IMR-90 (cell line): ENCODE measurements at regions not wholly inside any gene's neighbourhood (a gene's known extent, or its start where the extent isn't known, plus 50 kb on each side); places are given as distances from the start of the nearest gene placed in this dataset.

Experiments used
- ATAC-seq: fragments of 200-7000 bp; cut with Tn5 transposase; 2 replicates; pipeline ENCODE4 v1.9.1; 2020; ENCODE audit warnings: low read depth, mild to moderate bottlenecking, moderate library complexity
- BruUV-seq: library from RNA; stranded (reverse); fragments of 400-500 nt; replicated peaks from 2 replicates; lab custom pipeline; 2021; lab: Mats Ljungman, UMichigan
- CTCF ChIA-PET: fragments of 300-600 bp; formaldehyde crosslinking; extraction: SDS; loops from one replicate; lab custom pipeline; 2021; ENCODE audit warnings: antibody characterized with exemption; lab: Yijun Ruan, JAX
- POLR2A ChIA-PET: fragments of 300-600 bp; sonication (Branson Sonifier 250); formaldehyde crosslinking; loops from one replicate; lab custom pipeline; 2022; ENCODE audit warnings: antibody characterized with exemption; ENCODE audit not compliant: unreplicated experiment; lab: Charles Lee
- DNase-seq: peaks from one replicate; pipeline ENCODE4 v3.0.0; 2013
- H2AFZ ChIP-seq: replicated peaks from 2 replicates; pipeline ENCODE3; 2013; ENCODE audit warnings: low read length, mild to moderate bottlenecking; ENCODE audit not compliant: poor library complexity
- H2AK5ac ChIP-seq: 2 replicates; pipeline ENCODE4 v1.6.1; 2013; ENCODE audit warnings: low read depth, low read length, inconsistent platforms
- H2AK9ac ChIP-seq: replicated peaks from 2 replicates; pipeline ENCODE3; 2013; ENCODE audit warnings: mild to moderate bottlenecking, low read depth, low read length, moderate library complexity; ENCODE audit not compliant: poor library complexity
- H2BK120ac ChIP-seq: 2 replicates; pipeline ENCODE4 v1.6.1; 2013; ENCODE audit warnings: low read depth, low read length, inconsistent platforms
- H2BK15ac ChIP-seq: 3 replicates; pipeline ENCODE4 v1.6.1; 2013; ENCODE audit warnings: low read depth, low read length, inconsistent platforms
- H2BK20ac ChIP-seq: 2 replicates; pipeline ENCODE4 v1.6.1; 2013; ENCODE audit warnings: low read depth, mild to moderate bottlenecking, inconsistent platforms, low read length, moderate library complexity
- H2BK5ac ChIP-seq: 2 replicates; pipeline ENCODE4 v1.6.1; 2013; ENCODE audit warnings: mild to moderate bottlenecking, low read depth, low read length, inconsistent platforms; ENCODE audit not compliant: poor library complexity, severe bottlenecking
- H3K14ac ChIP-seq: replicated peaks from 2 replicates; pipeline ENCODE4 v1.6.1; 2013; ENCODE audit warnings: low read depth, low read length, inconsistent platforms
- H3K18ac ChIP-seq: 2 replicates; pipeline ENCODE4 v1.6.1; 2013; ENCODE audit warnings: low read depth, low read length, control low read depth
- H3K23ac ChIP-seq: 2 replicates; pipeline ENCODE4 v1.6.1; 2013; ENCODE audit warnings: low read depth, low read length, inconsistent platforms
- H3K27ac ChIP-seq: 2 replicates; pipeline ENCODE4 v1.5.1; 2013; ENCODE audit warnings: mild to moderate bottlenecking, control low read depth, low read length; ENCODE audit not compliant: insufficient read depth
- H3K27me3 ChIP-seq: 2 replicates; pipeline ENCODE4 v1.6.1; 2013; ENCODE audit warnings: low read length; ENCODE audit not compliant: control insufficient read depth, insufficient read depth
- H3K36me3 ChIP-seq: 2 replicates; pipeline ENCODE4 v1.6.1; 2013; ENCODE audit warnings: low read length, mixed read lengths; ENCODE audit not compliant: control insufficient read depth, insufficient read depth
- H3K4ac ChIP-seq: 2 replicates; pipeline ENCODE4 v1.6.1; 2013; ENCODE audit warnings: low read depth, low read length, inconsistent platforms
- H3K4me1 ChIP-seq: 2 replicates; pipeline ENCODE4 v1.6.1; 2013; ENCODE audit warnings: low read length, mixed read lengths; ENCODE audit not compliant: control insufficient read depth, insufficient read depth
- H3K4me2 ChIP-seq: 2 replicates; pipeline ENCODE4 v1.6.1; 2013; ENCODE audit warnings: low read depth, mild to moderate bottlenecking, control low read depth, low read length, moderate library complexity
- H3K4me3 ChIP-seq: 2 replicates; pipeline ENCODE4 v1.5.1; 2013; ENCODE audit warnings: low read depth, mild to moderate bottlenecking, control low read depth, low read length, moderate library complexity; ENCODE audit not compliant: insufficient read depth
- H3K56ac ChIP-seq: 2 replicates; pipeline ENCODE4 v1.6.1; 2013; ENCODE audit warnings: low read length, inconsistent platforms; ENCODE audit not compliant: insufficient read depth; ENCODE audit errors: extremely low read depth
- H3K79me1 ChIP-seq, 2 experiments: 2 replicates each; pipeline ENCODE4 v1.6.1; 2013; ENCODE audit warnings: low read length in 2 of 2, inconsistent platforms in 1 of 2, low read depth in 1 of 2
- H3K9ac ChIP-seq: 2 replicates; pipeline ENCODE4 v1.6.1; 2013; ENCODE audit warnings: low read depth, low read length, control low read depth
- H3K9me1 ChIP-seq: 2 replicates; pipeline ENCODE4 v1.6.1; 2013; ENCODE audit warnings: low read length, inconsistent platforms; ENCODE audit not compliant: insufficient read depth
- H3K9me3 ChIP-seq: 2 replicates; pipeline ENCODE4 v1.6.1; 2013; ENCODE audit warnings: low read length; ENCODE audit not compliant: control insufficient read depth, insufficient read depth
- H4K20me1 ChIP-seq: 2 replicates; pipeline ENCODE4 v1.6.1; 2013; ENCODE audit warnings: low read length, inconsistent platforms; ENCODE audit not compliant: insufficient read depth
- H4K5ac ChIP-seq: 2 replicates; pipeline ENCODE4 v1.6.1; 2013; ENCODE audit warnings: mild to moderate bottlenecking, low read depth, low read length, control low read depth
- H4K8ac ChIP-seq, 2 experiments: 2 replicates each; pipeline ENCODE4 v1.6.1; 2013; ENCODE audit warnings: low read depth in 2 of 2, low read length in 2 of 2, control low read depth in 1 of 2, inconsistent platforms in 1 of 2
- H4K91ac ChIP-seq: 2 replicates; pipeline ENCODE4 v1.6.1; 2013; ENCODE audit warnings: low read depth, low read length, inconsistent platforms; ENCODE audit not compliant: insufficient read depth
- CEBPB ChIP-seq: IDR thresholded peaks from 2 replicates; pipeline ENCODE4 v1.6.1; 2012; ENCODE audit warnings: low read depth, low read length, improper control_type of control experiment
- CHD1 ChIP-seq: IDR thresholded peaks from 2 replicates; pipeline ENCODE4 v1.6.1; 2012; ENCODE audit warnings: low read depth, low read length, improper control_type of control experiment
- FOS ChIP-seq: fragments of 150-350 bp; IDR thresholded peaks from 2 replicates; pipeline ENCODE4 v1.6.1; 2016; ENCODE audit warnings: low read depth, low read length
- NFE2L2 ChIP-seq: fragments of 150-350 bp; IDR thresholded peaks from 2 replicates; pipeline ENCODE4 v1.6.1; 2016; ENCODE audit warnings: low read depth, mild to moderate bottlenecking, low read length
- RAD21 ChIP-seq: IDR thresholded peaks from 2 replicates; pipeline ENCODE4 v1.6.1; 2012; ENCODE audit warnings: low read length, improper control_type of control experiment
- SMC3 ChIP-seq: fragments of 150-350 bp; IDR thresholded peaks from 2 replicates; pipeline ENCODE4 v1.6.1; 2016; ENCODE audit warnings: low read depth, mild to moderate bottlenecking, antibody characterized with exemption, low read length, moderate library complexity
- WGBS, 2 experiments: methylation state at CpG; one replicate each; pipeline versions ENCODE4 v1.1.5 to v1.1.7; 2013; ENCODE audit warnings: missing lambda C conversion rate in 2 of 2; ENCODE audit not compliant: insufficient read length in 1 of 2; ENCODE audit errors: extremely low coverage in 2 of 2; 5-methylcytosine and 5-hydroxymethylcytosine counted together
- dilution Hi-C: fragments of 300-500 bp; cut with HindIII; formaldehyde crosslinking; loops from one replicate; pipeline ENCODE4 v1.14.3; 2018; ENCODE audit warnings: low sequenced_read_pairs; ENCODE audit not compliant: unreplicated experiment
- in situ Hi-C: fragments of 300-500 bp; cut with MboI; formaldehyde crosslinking; loops from 3 replicates; pipeline ENCODE4 v1.14.3; 2019; ENCODE audit warnings: low sequenced_read_pairs, inconsistent platforms, mixed read lengths
- intact Hi-C: fragments of 100-400 bp; cut with micrococcal nuclease; formaldehyde crosslinking; loops from 2 replicates; pipeline ENCODE4 v1.10.0; 2022

DNA sequence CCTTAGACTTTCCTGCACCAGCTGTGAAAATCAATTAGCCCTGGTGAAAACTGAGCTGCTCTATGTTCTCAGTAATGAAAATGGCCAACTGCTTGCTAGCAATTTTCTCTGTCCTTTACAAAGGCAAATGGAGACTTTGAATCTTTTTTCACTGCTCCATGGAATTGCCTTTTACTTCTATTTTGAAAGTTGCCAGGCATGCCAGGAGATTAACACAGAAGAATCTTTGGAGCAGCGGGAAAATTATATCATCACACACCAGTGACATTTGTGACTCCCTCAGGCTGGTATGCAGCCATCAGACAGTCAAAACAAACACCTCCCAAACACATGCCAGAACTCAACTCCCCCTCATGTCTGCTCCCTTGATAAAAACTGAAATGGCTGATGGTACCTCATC lies 872.0 kb upstream of the FLRT2 start:
- Histone ChIP-seq H3K4me1 (no peaks in the 10 kb centered on the region), H2BK20ac (no peak overlapping the region), H3K18ac (no peak overlapping the region), H3K4me3 (no peak overlapping the region), H3K9ac (no peak overlapping the region), H2AK9ac (no peak overlapping the region), H3K23ac (no peak overlapping the region), H2AK5ac (no peak overlapping the region), H3K4ac (no peak overlapping the region), H3K79me1 (no peaks in the 10 kb centered on the region), H3K4me2 (no peak overlapping the region), H3K27me3 (no peaks in the 10 kb centered on the region), H4K5ac (no peak overlapping the region), H3K27ac (no peak overlapping the region), H2BK15ac (no peak overlapping the region), H4K20me1 (no peaks in the 10 kb centered on the region), H3K14ac (no peak overlapping the region), H2BK5ac (no peak overlapping the region), H4K8ac (no peak overlapping the region), H3K56ac (no peak overlapping the region), H4K91ac (no peak overlapping the region), H3K9me1 (no peaks in the 10 kb centered on the region), H2BK120ac (no peak overlapping the region), H3K9me3 (peaks cover 4% of the 10 kb centered on the region; the same call in 1 of the 2 replicates), H2AFZ (no peak overlapping the region), H3K36me3 (no peaks in the 10 kb centered on the region)
- WGBS, 2 experiments, result no CpG with 5 or more reads among the region's 1 CpG
- intact Hi-C loops (loop anchor here (10.0 kb wide), 1 partner anchor 867 kb away; no protein-coding TSS in a partner anchor), dilution Hi-C loops (no loop called here), in situ Hi-C loops (no loop called here)
- BruUV-seq, result no TSS peak
- ChIA-PET CTCF (no interaction called here), POLR2A (no interaction called here)
- ATAC-seq (peak; percentile 40), DNase-seq (no peak)
- TF ChIP-seq SMC3 (no peak), CHD1 (no peak), RAD21 (no peak), CEBPB (no peak), FOS (no peak), NFE2L2 (no peak)
